Esophagus muscularis mucosa (tissue), 4 donors: ENCODE measurements at regions not wholly inside any gene's neighbourhood (a gene's known extent, or its start where the extent isn't known, plus 50 kb on each side); places are given as distances from the start of the nearest gene placed in this dataset.

Experiments used
- CTCF ChIP-seq, 3 experiments: fragments of 200-600 bp in 2 of 3; fragments of 450-650 bp in 1 of 3; sonication (generic) in 2 of 3; IDR thresholded peaks; one replicate each; pipeline ENCODE4 v1.5.1; 2017 to 2019; ENCODE audit warnings: antibody characterized with exemption in 3 of 3, mild to moderate bottlenecking in 2 of 3, moderate library complexity in 1 of 3
- EP300 ChIP-seq: sonication (generic); formaldehyde crosslinking; IDR thresholded peaks from one replicate; pipeline ENCODE4 v1.6.1; 2017; ENCODE audit warnings: antibody characterized with exemption
- POLR2A ChIP-seq: fragments of 450-650 bp; IDR thresholded peaks from one replicate; pipeline ENCODE4 v1.6.1; 2017; ENCODE audit warnings: antibody characterized with exemption, moderate library complexity, mild to moderate bottlenecking, low read depth

DNA sequence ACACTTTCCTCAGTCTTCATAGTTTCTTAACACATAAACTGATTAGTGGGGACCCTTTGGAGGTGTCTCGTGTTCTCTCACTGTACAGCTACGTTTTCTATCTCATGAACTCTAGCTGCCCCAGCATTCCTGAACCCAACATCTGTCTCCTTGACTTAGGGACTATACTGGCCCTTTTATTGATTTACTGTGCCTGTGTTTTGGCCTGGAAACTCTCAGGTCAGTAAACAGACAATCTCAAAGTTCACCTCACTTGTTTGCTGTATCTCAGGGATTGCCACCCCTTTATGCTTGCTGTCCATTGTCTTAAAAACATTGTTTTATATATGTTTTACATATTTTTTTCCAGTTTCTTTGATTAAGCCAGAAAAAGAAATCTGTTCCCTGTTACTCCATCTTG, 222.8 kb downstream of the FAM170A start:
- TF ChIP-seq CTCF (IDR thresholded peaks at IDR 0.05) (no peak), EP300 (no peak), POLR2A (no peak)
